ENCODE measurements at regions not wholly inside any gene's neighbourhood (a gene's known extent, or its start where the extent isn't known, plus 50 kb on each side); places are given as distances from the start of the nearest gene placed in this dataset.
"Not testable (repeated sequence)": the region's sequence is repeated elsewhere in the genome, so short reads cannot be mapped to it uniquely, and the experiment has no call there.

DNA sequence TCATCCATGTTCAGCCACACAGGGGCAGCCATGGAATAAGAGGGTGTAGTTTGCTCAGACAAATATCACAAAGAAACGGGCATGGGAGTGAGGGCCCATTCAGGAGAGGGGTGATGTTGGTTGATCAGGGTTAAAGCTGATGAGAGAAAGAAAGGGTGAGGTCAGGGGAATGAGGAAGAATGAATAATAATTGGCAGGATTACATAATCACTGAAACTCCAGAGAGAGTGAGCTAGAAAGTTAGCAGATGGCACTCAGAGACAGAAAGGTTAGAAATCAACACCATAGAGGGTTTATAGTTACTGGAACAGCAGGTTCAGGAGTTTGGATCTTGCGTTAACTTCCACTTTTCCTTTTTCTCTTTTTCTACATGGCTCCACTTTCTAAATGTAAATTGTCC lies 113.9 kb downstream of the TAF11L14 start:
- TF ChIP-seq, protein P1, sequence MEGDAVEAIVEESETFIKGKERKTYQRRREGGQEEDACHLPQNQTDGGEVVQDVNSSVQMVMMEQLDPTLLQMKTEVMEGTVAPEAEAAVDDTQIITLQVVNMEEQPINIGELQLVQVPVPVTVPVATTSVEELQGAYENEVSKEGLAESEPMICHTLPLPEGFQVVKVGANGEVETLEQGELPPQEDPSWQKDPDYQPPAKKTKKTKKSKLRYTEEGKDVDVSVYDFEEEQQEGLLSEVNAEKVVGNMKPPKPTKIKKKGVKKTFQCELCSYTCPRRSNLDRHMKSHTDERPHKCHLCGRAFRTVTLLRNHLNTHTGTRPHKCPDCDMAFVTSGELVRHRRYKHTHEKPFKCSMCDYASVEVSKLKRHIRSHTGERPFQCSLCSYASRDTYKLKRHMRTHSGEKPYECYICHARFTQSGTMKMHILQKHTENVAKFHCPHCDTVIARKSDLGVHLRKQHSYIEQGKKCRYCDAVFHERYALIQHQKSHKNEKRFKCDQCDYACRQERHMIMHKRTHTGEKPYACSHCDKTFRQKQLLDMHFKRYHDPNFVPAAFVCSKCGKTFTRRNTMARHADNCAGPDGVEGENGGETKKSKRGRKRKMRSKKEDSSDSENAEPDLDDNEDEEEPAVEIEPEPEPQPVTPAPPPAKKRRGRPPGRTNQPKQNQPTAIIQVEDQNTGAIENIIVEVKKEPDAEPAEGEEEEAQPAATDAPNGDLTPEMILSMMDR (IDR thresholded peaks at IDR 0.05; ENCODE audit: insufficient read depth, low read length) = no peak
- H3K4me3 ChIP-seq (ENCODE audit: low read depth, low read length) = no peak overlapping the region
- no peak for DNase-seq (ENCODE audit: low read depth)

DNA sequence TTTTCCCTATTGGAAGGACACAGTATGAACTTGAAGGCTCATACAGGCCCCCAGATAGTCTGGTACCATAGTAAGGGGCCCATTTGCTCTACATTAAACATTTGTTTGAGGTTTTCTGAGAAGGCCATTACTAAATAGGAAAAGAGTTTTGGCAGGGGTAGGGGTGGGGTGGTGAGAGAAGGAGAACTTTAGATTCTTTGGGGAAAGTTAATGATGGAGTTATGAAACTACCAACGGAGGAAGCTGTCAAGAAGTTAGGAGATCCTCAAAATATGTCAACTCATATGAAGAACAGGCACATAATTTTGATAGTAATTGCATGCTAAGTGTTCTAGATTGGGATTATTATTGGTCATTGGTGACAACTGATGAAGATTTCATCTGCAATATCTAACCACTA lies 114.7 kb downstream of the TAF11L14 start:
- no peak overlapping the region for H3K4me3 ChIP-seq (ENCODE audit: low read depth, low read length)
- DNase-seq (ENCODE audit: low read depth) = no peak
- TF ChIP-seq, protein P1 (IDR thresholded peaks at IDR 0.05; ENCODE audit: insufficient read depth, low read length) = no peak

DNA sequence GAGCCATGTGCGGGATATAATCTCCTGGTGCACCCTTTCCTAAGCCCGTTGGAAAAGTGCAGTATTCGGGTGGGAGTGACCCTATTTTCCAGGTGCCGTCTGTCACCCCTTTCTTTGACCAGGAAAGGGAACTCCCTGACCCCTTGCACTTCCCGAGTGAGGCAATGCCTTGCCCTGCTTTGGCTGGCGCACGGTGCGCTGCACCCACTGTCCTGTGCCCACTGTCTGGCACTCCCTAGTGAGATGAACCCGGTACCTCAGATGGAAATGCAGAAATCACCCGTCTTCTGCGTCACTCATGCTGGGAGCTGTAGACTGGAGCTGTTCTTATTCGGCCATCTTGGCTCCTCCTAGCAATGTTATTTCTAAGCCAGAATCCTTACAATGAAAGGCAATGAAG lies 121.1 kb downstream of the TAF11L14 start:
- not testable (repeated sequence) for H3K4me3 ChIP-seq (ENCODE audit: low read depth, low read length); DNase-seq (ENCODE audit: low read depth)

DNA sequence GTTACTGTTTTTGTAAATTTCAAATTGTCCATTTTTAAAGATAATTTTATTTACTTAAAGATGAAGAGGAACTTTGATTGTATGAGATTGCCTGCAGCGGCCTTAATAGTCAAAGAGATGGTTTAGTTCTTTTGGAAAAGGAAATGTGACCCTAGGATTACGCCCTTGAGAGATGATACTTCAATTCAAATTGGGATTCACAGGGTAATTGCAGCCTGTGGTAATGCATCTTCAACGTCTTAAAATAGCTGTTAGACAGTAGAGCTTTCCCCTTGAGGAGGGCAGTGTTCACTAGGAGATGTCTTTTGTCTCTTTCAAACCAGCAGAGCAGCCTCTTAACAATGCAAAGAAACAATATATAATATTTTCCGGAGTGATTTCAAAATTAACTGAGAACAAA lies 127.1 kb downstream of the TAF11L14 start:
- TF ChIP-seq, protein P1 (IDR thresholded peaks at IDR 0.05; ENCODE audit: insufficient read depth, low read length) = no peak
- no peak for DNase-seq (ENCODE audit: low read depth)
- no peak overlapping the region for H3K4me3 ChIP-seq (ENCODE audit: low read depth, low read length)

DNA sequence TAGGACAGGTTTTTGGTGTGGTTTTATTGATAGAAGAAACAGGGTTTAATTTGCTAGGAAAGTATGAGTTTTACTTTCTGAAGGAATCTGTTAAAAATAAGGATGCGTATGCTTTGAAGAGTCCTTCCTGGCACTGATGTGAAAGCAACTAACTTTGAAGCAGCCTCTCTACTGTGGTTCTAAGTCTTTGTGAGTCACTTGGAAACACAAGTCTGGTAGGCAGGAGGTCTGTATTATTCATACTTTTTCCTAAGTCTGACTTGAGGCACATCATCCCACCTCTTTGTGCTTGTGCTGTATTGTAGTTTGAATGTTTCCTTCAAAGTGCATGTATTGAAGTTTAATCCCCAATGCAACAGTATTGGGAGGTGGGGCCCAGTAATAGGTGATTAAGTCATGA lies 129.0 kb downstream of the TAF11L14 start:
- no peak overlapping the region for H3K4me3 ChIP-seq (ENCODE audit: low read depth, low read length)
- DNase-seq (ENCODE audit: low read depth) = no peak
- TF ChIP-seq, protein P1 (IDR thresholded peaks at IDR 0.05; ENCODE audit: insufficient read depth, low read length) = no peak

DNA sequence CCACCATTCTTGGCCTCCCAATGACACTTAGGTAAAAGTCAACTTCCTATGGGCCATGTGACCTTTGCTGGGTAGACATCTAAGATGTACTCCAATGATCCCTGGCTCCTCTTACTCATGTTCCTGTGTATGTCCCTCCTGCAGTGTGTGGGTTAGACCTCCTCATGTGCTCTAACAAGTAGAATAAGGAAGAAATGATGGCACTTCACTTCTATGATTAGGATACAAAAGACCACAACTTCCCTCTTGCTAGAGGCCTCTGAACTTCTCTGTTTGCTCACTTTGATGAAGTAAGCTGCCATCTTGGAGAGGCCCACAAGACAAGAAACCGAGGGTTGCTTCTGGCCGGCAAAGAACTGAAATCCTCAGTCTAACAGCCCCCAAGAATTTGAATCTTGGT lies 131.8 kb downstream of the TAF11L14 start:
- TF ChIP-seq, protein P1 (IDR thresholded peaks at IDR 0.05; ENCODE audit: insufficient read depth, low read length) = no peak
- DNase-seq (ENCODE audit: low read depth) = no peak
- H3K4me3 ChIP-seq (ENCODE audit: low read depth, low read length) = no peak overlapping the region

DNA sequence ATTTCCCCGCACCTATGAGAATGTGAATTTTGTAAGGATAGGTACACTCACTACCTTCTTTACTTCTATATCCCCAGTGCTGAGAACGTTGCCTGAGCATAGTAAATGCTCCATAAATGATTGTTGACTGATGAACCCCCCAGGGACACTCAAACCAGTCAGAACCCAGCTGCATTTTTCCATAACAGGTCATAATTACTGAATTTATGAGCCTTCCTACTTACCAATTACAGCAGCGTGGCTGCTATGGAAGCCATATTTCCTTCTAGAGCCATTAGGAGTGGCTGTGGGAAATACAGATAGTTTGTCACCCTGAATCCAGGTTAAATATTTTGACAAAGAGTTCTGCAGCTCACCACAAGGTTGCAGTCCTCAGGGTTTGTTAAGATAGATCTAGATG lies 135.0 kb downstream of the TAF11L14 start:
- TF ChIP-seq, protein P1 (IDR thresholded peaks at IDR 0.05; ENCODE audit: insufficient read depth, low read length) = no peak
- no peak overlapping the region for H3K4me3 ChIP-seq (ENCODE audit: low read depth, low read length)
- DNase-seq (ENCODE audit: low read depth) = no peak

Measured in fibroblast of the aortic adventitia (primary cell).